Activated naive CD4-positive, alpha-beta T cell treated with anti-CD3 and anti-CD28 coated beads, Interleukin-2, amount 50 U/mL, for 72 hours (primary cell): ENCODE measurements at regions not wholly inside any gene's neighbourhood (a gene's known extent, or its start where the extent isn't known, plus 50 kb on each side); places are given as distances from the start of the nearest gene placed in this dataset.

Source experiments
- ATAC-seq, 2 donors: fragments of 150-1000 bp; cut with Tn5 transposase; 2 replicates each; pipeline ENCODE4 v1.10.0; 2021; ENCODE audit warnings: mild to moderate bottlenecking in 2 of 2, moderate library complexity in 2 of 2
- DNase-seq, 2 donors: peaks; one replicate each; pipeline ENCODE4 v3.0.0; 2021 to 2022; ENCODE audit warnings: low spot score in 2 of 2
- H3K27ac Mint-ChIP-seq, 2 donors: one replicate each; pipeline ENCODE4 v1.8.0; 2022; ENCODE audit warnings: mild to moderate bottlenecking in 2 of 2, mixed read lengths in 2 of 2
- H3K36me3 Mint-ChIP-seq, 2 donors: one replicate each; pipeline ENCODE4 v1.8.0; 2022; ENCODE audit warnings: mixed read lengths in 2 of 2
- H3K9me3 Mint-ChIP-seq, 2 donors: one replicate each; pipeline ENCODE4 v1.8.0; 2022; ENCODE audit warnings: mixed read lengths in 2 of 2

- no peak overlapping the region for H3K27ac Mint-ChIP-seq
- H3K36me3 Mint-ChIP-seq = no peaks in the 10 kb centered on the region
- ATAC-seq = peak; percentile 37 to 69
- peak; percentile 37 to 51 for DNase-seq
- no peaks in the 10 kb centered on the region for H3K9me3 Mint-ChIP-seq
These were observed 357.3 kb downstream of the ZEB2 start for GRCh38 chr2:144162652-144163051.

GRCh38 chr2:144161061-144161460 lies 358.9 kb downstream of the ZEB2 start:
- no peaks in the 10 kb centered on the region for H3K36me3 Mint-ChIP-seq
- H3K9me3 Mint-ChIP-seq = no peaks in the 10 kb centered on the region
- H3K27ac Mint-ChIP-seq = no peak overlapping the region
- ATAC-seq (no peak), DNase-seq (no peak)

- Mint-ChIP-seq H3K9me3 (no peaks in the 10 kb centered on the region), H3K27ac (no peak overlapping the region), H3K36me3 (no peaks in the 10 kb centered on the region)
- ATAC-seq (no peak), DNase-seq (no peak)
These were observed 360.7 kb downstream of the ZEB2 start for GRCh38 chr2:144159240-144159639.

DNA sequence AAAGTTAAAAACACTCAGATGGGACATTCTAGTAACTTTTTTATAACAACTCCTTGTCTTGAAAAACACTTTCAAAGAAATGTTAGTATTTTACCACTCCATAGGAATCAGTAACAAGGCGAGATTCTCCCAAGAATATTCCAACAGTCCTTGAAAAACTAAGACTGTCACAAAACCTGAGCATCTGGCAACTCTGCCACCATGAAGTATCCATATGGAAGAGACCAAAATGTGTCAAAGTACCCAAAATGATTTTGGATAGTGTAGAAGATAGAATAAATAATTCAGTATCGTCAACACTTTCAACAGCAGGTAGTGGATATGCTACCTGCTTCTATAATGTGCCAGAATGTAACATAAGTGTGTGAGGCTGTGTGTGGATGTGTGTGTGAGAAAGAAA lies 361.8 kb downstream of the ZEB2 start:
- ATAC-seq (no peak), DNase-seq (no peak)
- Mint-ChIP-seq H3K27ac (no peak overlapping the region), H3K9me3 (no peaks in the 10 kb centered on the region), H3K36me3 (no peaks in the 10 kb centered on the region)

- no peaks in the 10 kb centered on the region for H3K9me3 Mint-ChIP-seq
- no peaks in the 10 kb centered on the region for H3K36me3 Mint-ChIP-seq
- H3K27ac Mint-ChIP-seq = no peak overlapping the region
- no peak for ATAC-seq
- no peak for DNase-seq
These were observed 362.9 kb downstream of the ZEB2 start for GRCh38 chr2:144156736-144157640.

GRCh38 chr2:144154205-144154604 lies 365.7 kb downstream of the ZEB2 start:
- DNase-seq (no peak), ATAC-seq (no peak)
- no peaks in the 10 kb centered on the region for H3K36me3 Mint-ChIP-seq
- H3K27ac Mint-ChIP-seq = no peak overlapping the region
- H3K9me3 Mint-ChIP-seq = no peaks in the 10 kb centered on the region

- no peak for ATAC-seq
- DNase-seq = no peak
- Mint-ChIP-seq H3K36me3 (no peaks in the 10 kb centered on the region), H3K27ac (no peak overlapping the region), H3K9me3 (no peaks in the 10 kb centered on the region)
These were observed 367.1 kb downstream of the ZEB2 start for GRCh38 chr2:144152817-144153271.

- ATAC-seq = no peak
- H3K27ac Mint-ChIP-seq = no peak overlapping the region
- DNase-seq = no peak
- H3K36me3 Mint-ChIP-seq = no peaks in the 10 kb centered on the region
- H3K9me3 Mint-ChIP-seq = no peaks in the 10 kb centered on the region
These were observed 368.1 kb downstream of the ZEB2 start for GRCh38 chr2:144151851-144152250.

DNA sequence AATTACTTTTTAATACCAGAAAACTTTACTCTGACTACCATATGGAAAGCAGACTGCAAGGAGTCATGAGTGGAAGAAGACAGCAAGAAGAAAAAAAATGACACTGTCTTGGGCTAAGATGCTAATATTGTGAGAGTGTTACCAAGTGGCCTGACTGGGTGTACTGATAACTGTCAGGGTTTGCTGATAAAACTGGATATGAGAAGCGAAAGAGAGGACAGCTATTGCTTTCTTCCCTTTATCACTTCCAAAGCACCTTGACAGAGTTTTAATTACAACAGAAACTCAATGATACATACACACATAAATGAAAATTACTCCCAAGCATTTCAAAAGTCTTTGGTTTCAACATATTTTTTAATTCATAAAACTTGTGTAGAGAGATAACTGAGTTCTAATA lies 368.5 kb downstream of the ZEB2 start:
- Mint-ChIP-seq H3K9me3 (no peaks in the 10 kb centered on the region), H3K27ac (no peak overlapping the region), H3K36me3 (no peaks in the 10 kb centered on the region)
- DNase-seq (no peak), ATAC-seq (no peak)

GRCh38 chr2:144147356-144147755 lies 372.6 kb downstream of the ZEB2 start:
- ATAC-seq (no peak), DNase-seq (no peak)
- H3K9me3 Mint-ChIP-seq = no peaks in the 10 kb centered on the region
- no peak overlapping the region for H3K27ac Mint-ChIP-seq
- H3K36me3 Mint-ChIP-seq = peaks cover 0 to 7% of the 10 kb centered on the region in 2 donors

DNA sequence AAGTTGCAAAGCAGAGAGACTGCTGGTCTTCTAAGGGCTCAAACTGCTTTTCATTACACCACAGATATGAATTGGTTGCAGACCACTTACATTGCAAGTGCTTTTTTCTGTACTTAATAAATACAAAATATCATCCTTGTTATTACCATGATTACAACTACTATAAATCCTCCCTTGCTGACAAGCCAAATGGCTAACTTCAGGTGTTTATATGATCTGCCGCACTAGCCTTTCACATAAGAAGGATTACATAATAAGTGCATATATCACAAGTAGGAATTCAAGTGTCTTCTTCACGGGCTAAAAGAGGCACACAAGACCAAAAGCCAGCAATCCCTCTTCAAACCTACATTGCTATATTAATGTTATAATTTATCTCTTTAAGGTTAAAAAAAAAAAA lies 373.0 kb downstream of the ZEB2 start:
- ATAC-seq (no peak), DNase-seq (no peak)
- Mint-ChIP-seq H3K27ac (no peak overlapping the region), H3K9me3 (no peaks in the 10 kb centered on the region), H3K36me3 (peaks cover 0 to 7% of the 10 kb centered on the region in 2 donors)

DNA sequence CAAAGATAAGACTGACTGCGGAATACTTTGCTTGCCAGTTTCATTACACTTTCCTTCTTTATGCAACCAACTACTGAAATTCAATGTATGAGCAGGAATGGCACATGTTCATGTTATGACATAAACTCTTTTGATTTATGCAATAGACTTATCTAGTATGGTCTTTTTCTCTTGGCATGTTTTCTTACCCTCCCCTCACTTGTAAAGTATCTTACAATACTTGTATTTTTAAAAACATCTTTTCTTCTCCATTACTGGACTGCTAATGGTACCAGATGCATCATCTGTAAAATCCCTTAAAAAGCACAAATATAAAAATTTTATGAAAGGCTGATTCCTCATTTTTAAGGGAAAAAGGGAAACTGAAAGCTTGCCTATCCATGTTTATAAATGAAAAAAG lies 373.8 kb downstream of the ZEB2 start:
- no peak for ATAC-seq
- H3K9me3 Mint-ChIP-seq = no peaks in the 10 kb centered on the region
- H3K27ac Mint-ChIP-seq = no peak overlapping the region
- peaks cover 0 to 7% of the 10 kb centered on the region in 2 donors for H3K36me3 Mint-ChIP-seq
- no peak for DNase-seq

DNA sequence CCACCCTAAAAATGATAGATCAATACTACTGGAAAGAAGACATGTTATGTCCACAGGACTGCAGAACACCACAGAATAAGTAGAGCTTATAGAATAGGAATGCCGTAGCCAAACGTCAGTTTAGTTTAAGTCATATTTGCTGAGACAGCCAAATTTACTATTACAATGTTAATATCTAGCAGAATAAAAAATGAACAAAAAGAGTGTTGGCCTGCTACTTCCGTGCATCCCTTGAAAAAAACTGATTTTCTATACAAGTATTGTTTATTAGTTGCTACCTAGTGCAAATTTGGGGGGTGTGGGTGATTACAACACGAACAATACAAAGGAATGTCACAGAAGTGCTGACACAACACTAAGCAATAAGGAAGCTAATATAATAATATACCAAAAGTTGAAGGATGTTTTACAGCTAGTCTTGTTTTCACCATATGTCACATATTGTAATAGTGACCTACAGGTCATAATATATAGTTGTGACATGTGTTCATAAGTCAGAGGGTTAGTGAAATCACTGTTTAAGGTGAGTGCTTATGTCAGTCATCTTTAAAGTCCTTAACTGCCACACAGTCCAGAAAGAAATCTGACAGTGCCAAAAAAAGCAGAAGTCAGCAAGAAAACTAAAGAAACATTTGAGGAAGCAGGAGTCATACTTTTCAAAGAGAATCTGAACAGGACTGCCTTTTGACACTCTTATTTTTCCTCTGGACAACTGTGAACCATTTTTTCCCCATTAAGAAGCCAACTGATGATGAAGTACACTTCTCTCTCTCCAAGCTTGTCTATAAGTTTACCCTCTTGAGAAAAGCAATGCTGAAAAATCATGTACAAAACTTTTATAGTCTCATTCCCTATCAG lies 376.4 kb downstream of the ZEB2 start:
- DNase-seq (no peak), ATAC-seq (no peak)
- H3K9me3 Mint-ChIP-seq = no peaks in the 10 kb centered on the region
- no peak overlapping the region for H3K27ac Mint-ChIP-seq
- peaks cover 0 to 7% of the 10 kb centered on the region in 2 donors for H3K36me3 Mint-ChIP-seq

DNA sequence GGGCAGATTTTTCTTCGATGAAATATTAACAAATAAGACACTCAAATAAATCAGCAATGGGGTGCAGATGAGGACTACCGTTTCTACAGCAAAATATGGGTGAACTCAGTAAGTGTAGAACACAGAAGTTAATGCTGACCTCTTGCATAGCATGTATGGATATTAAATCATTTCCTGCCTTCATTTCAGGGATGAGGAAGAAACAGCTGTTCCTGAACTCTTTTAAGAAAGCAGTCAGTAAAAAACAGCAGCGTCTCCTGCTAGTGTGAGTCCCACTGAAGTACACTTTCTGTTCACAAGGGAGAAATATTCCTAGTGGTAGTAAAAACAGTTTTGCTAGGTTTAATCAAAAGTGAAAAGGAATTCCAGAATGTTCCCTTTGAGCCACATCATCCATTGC lies 379.0 kb downstream of the ZEB2 start:
- Mint-ChIP-seq H3K9me3 (no peaks in the 10 kb centered on the region), H3K36me3 (peaks cover 0 to 7% of the 10 kb centered on the region in 2 donors), H3K27ac (no peak overlapping the region)
- ATAC-seq = no peak
- DNase-seq = no peak

GRCh38 chr2:144137705-144138428 lies 382.1 kb downstream of the ZEB2 start:
- Mint-ChIP-seq H3K9me3 (no peaks in the 10 kb centered on the region), H3K27ac (no peak overlapping the region), H3K36me3 (no peaks in the 10 kb centered on the region)
- DNase-seq (no peak), ATAC-seq (peak in 1 of 2 donors; percentile 51)

GRCh38 chr2:144137272-144137671 lies 382.6 kb downstream of the ZEB2 start:
- ATAC-seq = no peak
- Mint-ChIP-seq H3K9me3 (no peaks in the 10 kb centered on the region), H3K36me3 (no peaks in the 10 kb centered on the region), H3K27ac (no peak overlapping the region)
- no peak for DNase-seq
